Left ventricle myocardium inferior (tissue), 1 donor: ENCODE measurements at regions not wholly inside any gene's neighbourhood (a gene's known extent, or its start where the extent isn't known, plus 50 kb on each side); places are given as distances from the start of the nearest gene placed in this dataset.

Experiments used
- DNase-seq: peaks from one replicate; pipeline ENCODE4 v3.0.0-alpha.2; 2020
- H3K27ac ChIP-seq: fragments of 200-600 bp; replicated peaks from 2 replicates; pipeline ENCODE4 v1.8.0; 2021
- H3K27me3 ChIP-seq: fragments of 200-600 bp; 2 replicates; pipeline ENCODE4 v1.8.0; 2021; ENCODE audit warnings: low read depth
- H3K36me3 ChIP-seq: fragments of 200-600 bp; 2 replicates; pipeline ENCODE4 v1.8.0; 2021
- H3K4me1 ChIP-seq: fragments of 200-600 bp; 2 replicates; pipeline ENCODE4 v1.8.0; 2021
- H3K4me3 ChIP-seq: fragments of 200-600 bp; 2 replicates; pipeline ENCODE4 v1.8.0; 2021; ENCODE audit warnings: mild to moderate bottlenecking, moderate library complexity
- H3K9me3 ChIP-seq: fragments of 200-600 bp; replicated peaks from 2 replicates; pipeline ENCODE4 v1.8.0; 2021
- intact Hi-C: fragments of 100-400 bp; cut with micrococcal nuclease; formaldehyde crosslinking; loops from one replicate; pipeline ENCODE4 v1.11.0; 2022
- TF ChIP-seq, protein P1 (sequence below): fragments of 200-600 bp; IDR thresholded peaks from 2 replicates; pipeline ENCODE4 v1.8.0; 2021; ENCODE audit warnings: antibody characterized with exemption, mild to moderate bottlenecking, borderline replicate concordance
- donor health status: DM: no; HTN: yes; CAD: no; lungs with severe emphysema.

- TF ChIP-seq, protein P1, sequence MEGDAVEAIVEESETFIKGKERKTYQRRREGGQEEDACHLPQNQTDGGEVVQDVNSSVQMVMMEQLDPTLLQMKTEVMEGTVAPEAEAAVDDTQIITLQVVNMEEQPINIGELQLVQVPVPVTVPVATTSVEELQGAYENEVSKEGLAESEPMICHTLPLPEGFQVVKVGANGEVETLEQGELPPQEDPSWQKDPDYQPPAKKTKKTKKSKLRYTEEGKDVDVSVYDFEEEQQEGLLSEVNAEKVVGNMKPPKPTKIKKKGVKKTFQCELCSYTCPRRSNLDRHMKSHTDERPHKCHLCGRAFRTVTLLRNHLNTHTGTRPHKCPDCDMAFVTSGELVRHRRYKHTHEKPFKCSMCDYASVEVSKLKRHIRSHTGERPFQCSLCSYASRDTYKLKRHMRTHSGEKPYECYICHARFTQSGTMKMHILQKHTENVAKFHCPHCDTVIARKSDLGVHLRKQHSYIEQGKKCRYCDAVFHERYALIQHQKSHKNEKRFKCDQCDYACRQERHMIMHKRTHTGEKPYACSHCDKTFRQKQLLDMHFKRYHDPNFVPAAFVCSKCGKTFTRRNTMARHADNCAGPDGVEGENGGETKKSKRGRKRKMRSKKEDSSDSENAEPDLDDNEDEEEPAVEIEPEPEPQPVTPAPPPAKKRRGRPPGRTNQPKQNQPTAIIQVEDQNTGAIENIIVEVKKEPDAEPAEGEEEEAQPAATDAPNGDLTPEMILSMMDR: no peak
- Histone ChIP-seq H3K4me3 (no peak overlapping the region), H3K27me3 (peaks cover 7% of the 10 kb centered on the region), H3K36me3 (no peaks in the 10 kb centered on the region), H3K4me1 (no peaks in the 10 kb centered on the region), H3K27ac (no peak overlapping the region), H3K9me3 (peaks cover 8% of the 10 kb centered on the region)
- DNase-seq: no peak
- intact Hi-C loops: no loop called here
Measured at GRCh38 chr1:60828944-60829343, 253.4 kb upstream of the NFIA start.

DNA sequence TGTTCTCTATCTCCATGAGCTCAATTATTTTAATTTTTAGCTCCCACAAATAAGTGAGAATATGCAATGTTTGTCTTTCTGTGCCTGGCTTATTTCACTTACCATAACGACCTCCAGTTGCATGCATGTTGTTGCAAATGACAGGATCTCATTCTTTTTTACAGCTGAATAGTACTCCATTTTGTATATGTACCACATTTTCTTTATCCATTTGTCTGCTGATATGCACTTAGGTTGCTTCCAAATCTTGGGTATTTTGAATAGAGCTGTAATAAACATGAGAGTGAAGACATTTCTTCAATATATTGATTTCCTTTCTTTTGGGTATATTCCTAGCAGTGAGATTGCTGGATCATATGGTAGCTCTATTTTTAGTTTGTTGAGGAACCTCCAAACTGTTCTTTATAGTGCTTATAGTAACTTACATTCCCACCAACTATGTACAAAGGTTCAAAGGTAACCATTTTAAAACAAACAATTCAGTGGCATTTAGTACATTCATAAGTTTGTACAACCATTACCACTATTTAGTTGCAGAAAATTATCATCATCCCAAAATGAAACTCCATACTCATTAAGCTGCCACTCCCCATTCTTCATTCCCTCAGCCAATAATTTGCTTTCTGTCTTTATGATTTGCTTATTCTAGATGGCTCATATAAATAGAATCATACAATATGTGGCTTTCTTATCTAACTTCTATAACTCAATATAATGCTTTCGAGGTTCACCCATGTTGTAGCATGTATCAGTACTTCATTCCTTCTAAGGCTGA lies 255.9 kb upstream of the NFIA start:
- Histone ChIP-seq H3K4me3 (no peak overlapping the region), H3K4me1 (no peaks in the 10 kb centered on the region), H3K27me3 (peaks cover 7% of the 10 kb centered on the region), H3K9me3 (peaks cover 8% of the 10 kb centered on the region), H3K36me3 (no peaks in the 10 kb centered on the region), H3K27ac (no peak overlapping the region)
- intact Hi-C loops: no loop called here
- TF ChIP-seq, protein P1: no peak
- no peak for DNase-seq

DNA sequence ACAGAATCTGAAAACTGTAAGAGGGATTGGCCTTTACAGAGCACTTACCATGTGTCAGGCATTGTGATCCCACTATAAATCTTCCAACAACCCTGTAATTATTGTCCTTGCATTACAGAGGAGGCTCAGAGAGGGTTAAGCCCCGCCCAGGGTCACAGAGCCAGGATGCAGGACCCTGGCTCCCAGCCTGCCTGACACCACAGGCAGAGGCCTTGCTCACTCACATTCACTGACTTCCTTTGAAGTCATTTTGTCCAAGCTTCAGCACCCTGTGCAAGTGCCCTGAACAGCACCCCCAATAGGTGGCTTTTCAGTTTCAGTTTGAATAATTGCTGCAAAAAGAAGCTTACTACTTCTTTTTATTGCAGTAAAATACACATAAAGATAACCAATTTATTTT lies 256.8 kb upstream of the NFIA start:
- no peak overlapping the region for H3K4me3 ChIP-seq
- H3K4me1 ChIP-seq: no peaks in the 10 kb centered on the region
- H3K27ac ChIP-seq: no peak overlapping the region
- H3K9me3 ChIP-seq: peaks cover 8% of the 10 kb centered on the region
- TF ChIP-seq, protein P1: no peak
- H3K36me3 ChIP-seq: no peaks in the 10 kb centered on the region
- H3K27me3 ChIP-seq: peaks cover 7% of the 10 kb centered on the region
- intact Hi-C loops: no loop called here
- DNase-seq: no peak

GRCh38 chr1:60823151-60823550 lies 259.2 kb upstream of the NFIA start:
- Histone ChIP-seq H3K27ac (no peak overlapping the region), H3K36me3 (no peaks in the 10 kb centered on the region), H3K27me3 (no peaks in the 10 kb centered on the region), H3K9me3 (peaks cover 8% of the 10 kb centered on the region), H3K4me3 (no peak overlapping the region), H3K4me1 (no peaks in the 10 kb centered on the region)
- intact Hi-C loops: no loop called here
- DNase-seq: no peak
- TF ChIP-seq, protein P1: no peak

- Histone ChIP-seq H3K27ac (no peak overlapping the region), H3K27me3 (no peaks in the 10 kb centered on the region), H3K36me3 (no peaks in the 10 kb centered on the region), H3K4me1 (no peaks in the 10 kb centered on the region), H3K9me3 (peaks cover 8% of the 10 kb centered on the region), H3K4me3 (no peak overlapping the region)
- no peak for DNase-seq
- TF ChIP-seq, protein P1: no peak
- intact Hi-C loops: no loop called here
Measured at GRCh38 chr1:60822252-60822651, 260.1 kb upstream of the NFIA start.
